ENCODE measurements at regions not wholly inside any gene's neighbourhood (a gene's known extent, or its start where the extent isn't known, plus 50 kb on each side); places are given as distances from the start of the nearest gene placed in this dataset.

DNA sequence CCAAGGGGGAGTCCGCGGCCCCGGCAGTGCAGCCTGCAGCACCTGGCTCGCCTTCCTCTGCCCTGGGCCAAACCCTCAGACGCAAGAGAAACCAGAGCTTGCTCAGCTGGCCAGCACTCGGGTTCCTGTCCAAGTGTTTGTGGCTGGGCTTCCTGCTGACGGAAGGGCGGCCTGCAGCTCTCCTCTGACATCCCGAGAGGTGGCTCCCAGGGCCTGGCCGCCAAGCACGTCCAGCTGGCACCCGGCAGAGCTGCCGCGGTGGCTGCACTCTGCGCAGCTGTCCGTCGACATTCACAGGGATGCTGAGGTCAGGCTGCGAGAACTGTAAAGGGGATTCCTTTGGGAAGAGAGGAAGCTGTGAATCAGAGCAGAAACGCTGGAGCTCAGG lies 85.6 kb downstream of the CPN2 start:
- intact Hi-C loops (cut with micrococcal nuclease): no loop called here

DNA sequence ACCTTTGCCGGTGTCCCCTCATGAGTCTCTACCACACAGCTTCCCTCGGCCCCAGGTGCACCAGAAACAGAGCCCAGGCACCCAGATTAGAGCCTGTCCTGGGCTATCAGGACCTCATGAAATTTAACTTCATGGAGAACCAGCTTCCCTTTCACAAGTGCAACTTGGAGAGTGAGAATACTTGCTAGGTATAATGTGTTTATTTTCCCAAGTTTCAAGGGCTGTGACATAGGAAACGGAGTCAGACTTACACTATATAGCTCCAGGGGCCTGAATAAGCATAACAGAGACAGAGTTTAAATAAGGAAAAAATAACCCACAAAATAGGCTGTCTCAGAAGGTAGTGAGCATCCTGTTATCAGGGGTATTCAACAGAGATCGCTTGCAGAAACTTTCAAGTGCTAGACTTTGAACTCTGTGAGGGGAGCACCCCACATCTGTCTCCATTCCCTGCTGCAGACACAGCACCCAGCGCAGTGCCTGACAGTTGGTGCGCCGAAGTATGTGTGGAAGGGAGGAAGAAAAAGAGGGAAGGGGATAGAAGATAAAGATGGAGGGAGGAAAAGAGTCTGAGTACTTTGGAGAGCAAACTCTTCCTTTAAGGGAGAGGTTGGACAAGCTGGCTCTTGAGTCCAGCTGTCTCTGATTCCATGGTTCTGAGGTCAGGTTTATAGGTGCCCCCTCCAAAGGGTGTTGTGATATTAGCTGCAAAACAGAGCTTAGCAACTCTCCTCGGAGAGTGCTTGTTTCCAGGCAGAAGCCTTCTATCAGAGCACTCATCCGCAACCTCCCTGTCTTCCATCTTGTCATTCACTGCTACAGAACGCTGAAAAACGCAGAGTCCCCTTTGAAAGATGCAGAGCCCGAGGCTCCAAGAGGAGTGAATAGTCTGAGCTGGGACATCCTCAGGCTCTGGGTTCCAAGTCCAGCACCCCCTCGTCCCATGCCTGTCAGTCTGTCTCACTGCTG lies 84.8 kb downstream of the CPN2 start:
- intact Hi-C loops (cut with micrococcal nuclease): no loop called here

DNA sequence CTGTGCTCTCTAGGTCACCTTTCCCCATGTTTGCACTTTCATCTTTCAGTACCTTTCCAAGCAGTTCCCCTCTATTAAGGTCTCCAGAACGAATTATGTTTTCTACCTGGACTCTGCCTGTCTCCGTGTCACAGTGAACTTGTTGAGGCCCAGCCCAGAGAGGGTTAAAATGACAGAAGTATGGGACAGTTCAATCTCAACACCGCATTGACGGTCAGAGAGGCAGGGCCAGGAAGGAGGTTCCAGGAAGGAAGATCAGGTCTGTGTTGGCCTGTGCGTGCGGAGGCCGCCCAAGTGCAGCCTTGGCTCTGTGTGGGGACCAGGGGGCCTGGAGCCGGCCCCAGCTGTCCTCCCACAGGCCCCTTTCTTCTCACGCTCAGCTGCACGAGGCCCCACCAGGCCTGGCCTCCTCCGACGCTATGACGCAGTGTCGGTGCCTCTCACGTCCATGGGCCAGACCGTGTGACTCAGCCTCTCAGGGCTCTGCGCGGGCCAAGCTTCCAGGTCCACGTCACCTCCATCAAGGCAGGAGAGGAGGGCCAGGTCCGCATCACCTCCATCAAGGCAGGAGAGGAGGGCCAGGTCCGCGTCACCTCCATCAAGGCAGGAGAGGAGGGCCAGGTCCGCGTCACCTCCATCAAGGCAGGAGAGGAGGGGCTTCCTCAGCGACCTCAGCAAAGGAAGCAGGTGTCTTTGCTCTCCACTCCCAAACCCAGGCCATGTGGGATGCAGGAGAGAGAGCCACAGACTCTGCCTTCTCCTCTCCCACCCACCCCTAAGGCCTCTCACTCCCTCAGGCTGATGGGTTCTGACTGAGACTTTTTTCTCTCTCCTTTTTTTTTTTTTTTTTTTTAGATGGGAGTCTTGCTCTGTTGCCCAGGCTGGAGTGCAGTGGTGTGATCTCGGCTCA lies 83.1 kb downstream of the CPN2 start:
- intact Hi-C loops (cut with micrococcal nuclease): no loop called here

DNA sequence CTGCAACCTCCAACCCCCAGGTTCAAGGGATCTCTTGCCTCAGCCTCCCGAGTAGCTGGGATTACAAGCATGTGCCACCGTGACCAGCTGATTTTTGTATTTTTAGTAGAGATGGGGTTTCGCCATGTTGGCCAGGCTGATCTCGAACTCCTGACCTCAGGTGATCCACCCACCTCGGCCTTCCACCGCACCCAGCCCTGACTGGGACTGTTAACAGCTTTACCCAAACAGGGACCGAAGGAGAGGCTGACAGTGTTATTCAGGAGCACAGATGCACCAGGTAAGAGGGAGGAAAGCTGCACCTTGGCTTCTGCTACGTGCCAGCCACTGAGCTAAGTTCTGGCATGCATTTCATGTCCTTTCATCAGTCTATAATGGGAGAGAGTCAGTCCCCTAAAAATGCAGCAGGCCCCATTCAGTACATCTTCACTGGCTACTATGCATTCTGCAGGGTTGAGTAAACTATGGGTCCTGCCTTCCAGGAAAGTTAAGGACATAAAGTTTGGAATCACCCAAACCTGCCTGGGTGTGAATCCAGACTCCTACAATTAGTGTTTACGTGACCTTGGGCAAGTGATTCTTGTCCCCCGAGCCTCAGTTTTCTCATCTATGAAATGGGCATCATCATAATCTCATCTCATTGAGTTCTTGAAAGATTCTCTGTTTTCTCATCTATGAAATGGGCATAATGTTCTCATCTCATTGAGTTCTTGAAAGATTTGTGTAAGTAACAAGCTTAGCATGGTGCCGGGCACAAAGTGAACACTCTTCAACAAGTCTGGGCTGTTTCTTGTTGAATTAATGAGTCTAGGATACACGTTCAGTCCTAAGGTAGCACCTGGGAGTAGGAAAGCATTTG lies 82.2 kb downstream of the CPN2 start:
- intact Hi-C loops (cut with micrococcal nuclease): no loop called here

DNA sequence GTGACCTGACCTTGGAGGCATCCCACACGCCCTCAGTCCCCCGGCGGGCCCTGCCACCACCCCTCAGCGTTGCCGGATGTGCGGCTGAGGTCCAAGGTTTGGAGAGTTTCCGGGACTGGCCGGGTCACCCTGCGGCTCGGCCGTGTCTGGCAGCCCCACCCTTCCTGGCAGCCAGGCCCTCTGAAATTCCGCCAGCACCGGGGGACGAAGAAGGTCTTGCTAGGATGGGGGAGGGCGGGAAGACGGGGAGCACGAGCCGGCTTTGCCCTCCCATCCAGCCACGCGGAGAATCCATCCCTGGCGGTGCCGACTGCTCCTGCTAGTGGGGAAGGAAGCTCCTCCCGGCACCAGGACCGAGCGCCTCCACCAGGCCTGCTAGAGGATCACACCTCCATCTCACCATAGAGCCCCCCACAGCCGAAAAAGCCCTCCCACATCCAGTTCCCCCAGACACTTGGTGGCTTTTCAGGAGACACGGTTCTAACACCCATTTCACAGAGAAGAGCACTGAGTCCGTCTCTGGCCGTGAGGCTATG lies 81.5 kb downstream of the CPN2 start:
- intact Hi-C loops (cut with micrococcal nuclease): no loop called here

DNA sequence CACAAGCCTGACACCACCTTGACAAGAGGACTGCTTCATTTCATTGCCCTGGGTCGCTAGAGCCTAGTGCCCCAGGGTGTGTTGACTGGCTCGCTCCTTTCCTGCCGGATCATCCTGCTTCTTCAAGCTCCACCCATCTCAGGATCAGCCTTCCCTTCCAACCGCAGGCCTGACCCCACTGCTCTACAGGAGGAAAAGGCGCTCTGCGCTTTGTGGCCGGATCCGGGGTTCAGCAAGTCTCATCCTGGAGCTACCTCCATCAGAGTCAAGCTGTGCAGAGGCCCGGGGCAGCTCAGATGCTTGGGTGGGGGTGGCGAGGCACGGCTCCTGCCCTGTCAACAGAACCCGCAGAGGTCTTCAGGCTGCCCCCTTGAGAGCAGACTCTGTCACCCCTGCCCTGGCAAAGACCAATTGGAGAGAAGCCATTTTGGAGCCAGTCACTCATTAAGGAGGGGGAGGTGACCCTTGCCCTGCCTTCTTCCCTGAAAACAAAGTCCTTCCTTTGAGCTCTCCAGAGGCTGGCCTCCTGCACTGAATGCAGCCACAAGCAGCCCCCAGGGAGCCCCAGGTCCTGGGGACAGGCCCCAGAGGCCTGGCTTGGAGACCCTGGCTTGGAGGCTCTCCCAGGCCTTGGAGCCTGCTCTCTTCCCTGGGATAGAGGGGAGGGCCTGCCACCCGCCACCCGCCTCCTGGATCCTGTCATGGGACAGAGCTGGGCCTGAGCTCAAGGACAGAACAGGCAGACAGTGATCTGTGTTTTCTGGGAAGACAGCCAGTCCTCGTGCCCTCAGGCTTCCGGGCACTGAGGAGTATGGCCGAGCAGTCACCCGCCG lies 80.3 kb downstream of the CPN2 start:
- intact Hi-C loops (cut with micrococcal nuclease): no loop called here

DNA sequence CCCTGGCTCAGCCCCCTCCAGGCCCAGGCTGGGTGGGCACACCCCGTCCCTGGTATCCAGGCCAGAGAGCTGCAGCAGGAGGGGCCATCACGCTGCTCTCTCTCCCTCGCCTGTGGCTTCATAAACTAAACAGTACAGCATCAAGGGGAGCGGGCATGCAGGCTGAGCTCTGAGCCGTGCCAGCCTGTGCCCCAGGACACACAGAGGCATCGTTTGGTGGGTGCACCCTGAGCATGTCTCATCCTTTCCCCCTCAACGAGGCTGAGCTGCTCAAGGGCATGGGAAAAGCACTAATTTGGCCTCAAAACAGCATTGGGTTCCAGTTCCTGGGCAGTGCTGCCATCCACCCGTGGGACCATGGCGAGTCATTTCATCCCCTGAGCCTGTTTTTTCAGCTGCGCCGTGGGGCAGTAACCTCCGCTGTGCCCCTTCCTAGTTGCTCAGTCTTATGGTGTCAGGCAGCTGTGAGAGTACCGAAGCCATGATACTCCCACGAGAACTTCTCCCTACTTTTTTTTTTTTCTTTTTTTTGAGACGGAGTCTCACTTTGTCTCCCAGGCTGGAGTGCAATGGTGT lies 79.6 kb downstream of the CPN2 start:
- intact Hi-C loops (cut with micrococcal nuclease): no loop called here

DNA sequence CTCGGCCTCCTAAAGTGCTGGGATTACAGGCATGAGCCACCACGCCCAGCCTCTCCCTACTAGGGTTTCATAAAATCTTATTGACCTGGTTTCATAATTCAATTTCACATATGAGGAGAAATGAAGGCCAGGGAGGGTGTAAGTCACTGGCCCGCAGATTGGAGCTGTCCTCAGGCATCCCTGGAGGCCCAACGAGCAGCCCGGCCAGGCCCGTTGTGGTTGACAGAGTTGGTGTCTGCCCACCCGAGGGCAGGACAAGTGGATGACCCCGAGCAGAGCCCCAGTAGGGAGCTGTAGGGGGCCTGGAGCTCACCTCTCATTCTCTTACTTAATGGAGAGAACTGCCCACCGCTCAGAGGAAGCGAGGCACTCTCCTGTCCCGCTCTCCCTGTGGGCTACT lies 78.9 kb downstream of the CPN2 start:
- intact Hi-C loops (cut with micrococcal nuclease): no loop called here

DNA sequence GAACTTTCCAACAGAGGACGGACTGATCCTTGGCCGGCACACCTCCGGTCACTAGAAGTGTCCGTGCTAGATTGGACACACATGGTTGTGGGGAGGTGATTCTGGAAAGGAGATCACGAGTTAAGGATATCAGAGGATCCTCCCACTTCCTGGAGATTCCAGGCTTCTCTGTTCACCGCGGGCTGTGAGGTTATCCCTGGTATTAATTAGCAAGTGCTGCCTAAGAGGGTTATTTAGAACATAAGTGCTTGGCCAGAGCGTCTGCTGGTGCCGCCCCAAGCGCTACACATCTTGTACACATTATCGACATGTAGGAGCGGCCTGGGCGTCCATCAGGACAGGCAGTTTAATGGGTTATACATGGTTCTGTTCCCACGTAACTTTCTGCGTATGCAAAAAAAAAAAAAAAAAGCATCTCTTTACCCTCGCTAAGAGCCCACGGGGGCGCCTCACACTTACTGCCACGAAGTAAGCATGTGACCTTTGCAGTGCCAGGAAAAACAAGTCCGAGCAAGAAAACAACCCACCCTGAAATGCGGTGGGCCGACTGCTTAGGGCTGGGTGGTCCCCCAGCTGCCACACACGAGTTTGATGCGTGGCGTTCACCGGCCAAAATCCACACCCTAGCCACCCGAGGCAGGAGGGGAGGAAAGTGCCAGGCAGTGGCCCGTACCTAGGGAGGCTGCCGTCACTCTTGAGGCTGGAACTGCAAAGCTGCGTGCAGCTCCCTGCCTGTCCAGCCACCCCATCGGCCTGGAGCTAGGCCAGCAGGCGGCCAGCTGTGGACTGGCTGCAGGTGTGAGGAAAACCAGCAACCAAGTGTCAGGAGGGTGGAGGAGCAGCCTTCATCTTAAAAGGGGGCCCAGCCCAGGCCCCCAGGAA lies 78.0 kb downstream of the CPN2 start:
- intact Hi-C loops (cut with micrococcal nuclease): no loop called here

DNA sequence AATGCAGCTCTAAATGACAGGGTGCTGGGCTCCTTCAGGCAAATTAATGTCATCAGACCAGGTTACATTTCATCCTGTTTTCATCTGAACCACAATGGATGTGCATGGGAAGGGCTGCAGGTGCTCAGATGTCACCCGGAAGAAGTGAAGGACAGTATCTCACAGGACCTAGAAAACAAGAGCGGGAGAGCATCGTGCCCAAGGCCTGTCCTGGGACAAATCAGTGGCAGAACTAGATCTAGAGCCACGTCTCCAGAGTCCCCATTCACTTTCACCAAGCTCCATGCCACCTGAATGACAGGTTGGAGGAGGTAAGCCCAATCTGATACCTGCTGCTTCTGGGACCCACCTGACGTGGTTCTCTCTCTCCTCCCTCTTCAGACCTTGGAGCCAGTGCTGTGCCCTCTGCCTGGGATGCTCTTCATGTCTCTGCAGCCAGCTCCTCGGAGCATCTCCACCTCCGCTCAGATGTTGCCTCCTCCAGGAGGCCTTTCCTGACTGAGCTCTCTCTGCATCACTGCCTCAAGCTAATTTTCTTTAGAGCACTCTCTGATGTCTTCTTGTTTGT lies 77.3 kb downstream of the CPN2 start:
- intact Hi-C loops (cut with micrococcal nuclease): no loop called here

DNA sequence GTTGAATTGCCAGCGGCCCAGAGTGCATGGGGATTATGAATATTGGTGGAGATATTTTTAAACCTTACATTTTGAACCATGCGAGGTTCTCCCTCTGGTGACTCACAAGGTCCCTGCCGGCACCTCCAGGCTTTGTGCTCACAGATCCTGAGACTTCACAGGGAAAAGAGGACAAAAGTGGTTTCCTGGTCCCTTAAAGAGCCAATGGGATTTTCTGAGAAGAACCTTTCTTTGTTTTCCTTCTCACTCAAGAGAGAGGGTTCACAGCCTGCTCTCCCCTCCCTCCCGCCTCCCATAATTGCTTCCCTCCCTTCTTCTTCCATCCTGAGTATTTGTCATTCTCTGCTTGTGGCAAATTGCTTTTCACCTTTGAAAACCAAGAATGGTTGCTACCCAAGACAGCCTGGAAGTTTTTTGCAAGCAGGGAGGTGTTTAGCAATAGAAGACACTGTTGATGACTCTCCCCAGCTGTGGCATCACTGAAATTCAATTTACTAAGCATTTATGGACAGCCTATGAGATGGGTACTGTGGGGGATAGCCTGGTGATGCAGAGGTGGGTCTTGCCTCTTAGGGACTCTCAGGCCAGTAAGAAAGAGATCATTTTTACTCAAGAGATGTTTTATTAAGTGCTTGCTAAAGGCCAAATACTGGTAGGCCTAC lies 76.6 kb downstream of the CPN2 start:
- intact Hi-C loops (cut with micrococcal nuclease): no loop called here

DNA sequence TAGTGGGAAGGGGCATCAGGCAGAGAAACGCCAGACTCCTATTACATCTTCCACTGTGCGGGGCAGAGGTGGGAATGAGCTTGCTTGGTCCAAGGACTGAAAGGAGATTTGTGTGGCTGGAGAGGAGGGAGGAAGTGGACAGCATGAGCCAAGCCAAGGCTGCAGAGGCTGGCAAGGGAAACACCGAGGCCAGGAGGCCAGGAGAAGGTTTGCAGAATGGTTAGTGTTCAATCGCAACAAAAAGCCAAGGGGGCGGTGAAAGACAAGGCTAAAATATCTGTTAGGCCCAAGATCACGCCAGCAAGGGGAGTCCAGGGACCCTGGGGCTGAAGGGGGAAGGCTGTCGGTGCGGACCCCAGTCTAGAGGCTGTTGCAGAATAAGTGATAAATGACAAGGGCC lies 75.8 kb downstream of the CPN2 start:
- intact Hi-C loops (cut with micrococcal nuclease): no loop called here

DNA sequence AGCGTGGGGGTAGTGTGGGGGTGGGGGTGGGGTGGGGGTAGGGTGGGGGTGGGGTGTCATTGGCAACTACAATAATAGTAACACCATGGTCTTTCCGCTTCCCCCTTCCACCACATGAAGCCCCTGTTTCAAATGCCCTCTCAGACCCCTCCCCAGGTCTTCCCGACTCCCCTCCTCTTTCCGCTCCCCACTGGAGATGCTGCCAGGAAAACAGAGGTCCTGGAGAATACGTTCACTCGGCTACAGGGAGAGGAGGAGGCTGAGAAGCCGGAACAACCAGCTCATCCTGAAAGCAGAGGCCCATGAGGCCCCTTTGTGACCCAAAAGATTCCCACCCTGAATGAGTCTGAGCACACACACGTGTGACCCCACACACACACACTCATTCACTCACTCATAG lies 75.4 kb downstream of the CPN2 start:
- intact Hi-C loops (cut with micrococcal nuclease): no loop called here

DNA sequence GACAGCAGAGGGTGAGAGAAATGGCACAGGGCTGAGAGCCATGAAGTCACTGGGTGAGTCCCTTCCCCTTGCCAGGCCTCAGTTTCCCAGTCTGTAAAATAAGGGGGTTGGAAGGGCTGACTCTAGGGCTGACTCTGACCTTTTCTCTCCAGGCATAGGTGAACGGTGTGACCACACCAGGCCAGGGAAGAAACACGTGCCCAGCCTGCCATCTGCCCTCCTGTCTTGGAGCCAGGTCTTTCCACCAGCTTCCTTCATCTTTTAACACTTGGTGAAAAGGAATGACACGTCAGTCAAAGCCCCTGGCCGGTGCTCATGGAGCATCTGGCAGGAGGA lies 74.4 kb downstream of the CPN2 start:
- intact Hi-C loops (cut with micrococcal nuclease): no loop called here

DNA sequence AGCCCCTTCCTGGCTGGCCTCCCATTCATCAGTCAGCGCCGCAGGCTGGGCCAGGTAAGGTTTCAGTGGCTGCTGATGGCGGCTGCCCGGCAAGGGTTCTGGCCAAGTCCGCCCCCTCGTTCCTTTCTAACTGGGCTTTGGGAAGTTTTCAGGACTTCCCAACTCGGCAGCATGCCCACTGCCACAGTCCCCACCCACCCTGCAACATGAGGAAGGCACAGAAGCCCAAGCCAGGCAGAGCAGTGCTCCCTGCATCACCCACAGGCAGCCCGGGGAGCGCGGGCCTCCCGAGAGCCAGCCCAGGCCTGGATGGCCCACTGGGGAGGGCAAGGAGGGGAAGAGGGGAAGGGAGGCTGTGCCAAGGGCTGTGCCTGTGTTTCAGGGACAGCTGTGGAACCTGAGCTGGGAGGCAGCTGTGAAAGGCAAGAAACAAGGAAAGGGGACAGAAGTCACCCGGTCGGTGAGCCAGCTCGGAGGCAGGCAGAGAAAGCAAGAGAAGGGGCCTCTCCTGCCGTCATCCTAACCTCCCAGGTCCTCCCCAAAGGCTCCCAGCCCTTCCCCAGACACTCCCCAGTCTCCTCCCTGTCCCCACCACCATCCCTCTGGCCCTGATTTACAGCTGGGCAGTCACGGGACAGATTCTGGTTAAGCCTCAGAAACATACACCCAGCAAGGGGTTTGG lies 73.9 kb downstream of the CPN2 start:
- intact Hi-C loops (cut with micrococcal nuclease): no loop called here

DNA sequence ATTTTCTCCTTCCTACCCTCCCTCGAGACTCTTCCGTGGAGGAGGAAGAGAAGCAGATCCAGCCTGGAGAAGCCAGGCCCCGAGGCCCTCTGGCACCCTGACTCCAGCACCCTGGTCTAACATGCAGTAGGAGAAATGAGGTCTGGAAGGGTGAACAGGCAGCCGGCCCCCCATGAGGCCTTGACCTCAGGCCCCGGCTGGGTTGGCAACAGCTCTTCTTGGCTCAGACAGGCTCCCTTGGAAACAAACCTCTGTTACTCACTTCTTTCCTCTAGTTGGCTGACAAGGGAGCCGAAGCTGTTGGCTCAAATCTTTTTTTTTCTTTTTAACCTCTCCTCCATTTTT lies 73.4 kb downstream of the CPN2 start:
- intact Hi-C loops (cut with micrococcal nuclease): no loop called here

DNA sequence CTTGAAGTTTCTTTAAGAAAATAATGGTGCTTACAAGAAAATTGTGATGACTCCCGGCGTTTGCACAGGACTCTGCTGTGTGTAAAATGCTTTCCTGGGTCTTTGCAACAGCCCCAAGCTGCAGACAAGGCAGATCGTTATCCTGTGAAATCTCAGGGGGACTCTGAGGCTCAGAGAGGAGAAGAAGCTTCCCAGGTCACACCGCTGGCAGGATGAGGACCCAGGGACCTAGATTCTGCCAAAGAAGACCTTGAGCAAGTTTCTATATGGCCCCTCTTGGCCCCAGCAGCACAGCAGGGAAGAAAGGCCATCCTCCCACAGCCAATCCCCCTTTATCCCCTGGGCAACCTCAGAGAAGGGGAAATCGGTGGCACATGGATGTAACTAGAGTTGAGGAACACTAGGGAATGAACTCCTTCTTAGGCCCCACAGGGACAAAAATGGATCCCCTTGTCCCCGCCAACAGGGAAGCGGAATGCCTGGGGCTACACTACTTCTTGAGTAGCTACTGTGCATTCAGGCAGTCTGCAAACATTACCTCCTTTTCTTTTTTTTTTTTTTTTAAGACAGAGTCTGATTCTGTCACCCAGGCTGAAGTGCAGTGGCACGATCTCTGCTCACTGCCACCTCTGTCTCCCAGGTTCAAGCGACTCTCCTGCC lies 72.8 kb downstream of the CPN2 start:
- intact Hi-C loops (cut with micrococcal nuclease): no loop called here

Data from T-helper 2 cell treated with Interferon-gamma antibody and Interleukin-4, amounts not matched to agents 100 ng/mL and 5 ng/mL, for 36 hours (primary cell).